ENCODE measurements at regions not wholly inside any gene's neighbourhood (a gene's known extent, or its start where the extent isn't known, plus 50 kb on each side); places are given as distances from the start of the nearest gene placed in this dataset.

- Histone ChIP-seq H3K4me3 (ENCODE audit: low read length) (no peak overlapping the region), H3K4me2 (ENCODE audit: low read length) (no peak overlapping the region), H3K27ac (ENCODE audit: low read depth, low read length) (no peak overlapping the region), H3K36me3 (ENCODE audit: control insufficient read depth, low read length) (no peaks in the 10 kb centered on the region), H4K20me1 (ENCODE audit: control insufficient read depth, insufficient read depth, low read depth, low read length) (no peaks in the 10 kb centered on the region), H3K9me3 (ENCODE audit: control insufficient read depth, insufficient read depth, low read length) (no peaks in the 10 kb centered on the region), H3K79me2 (ENCODE audit: control insufficient read depth, low read length) (no peaks in the 10 kb centered on the region), H3K4me1 (ENCODE audit: control insufficient read depth, low read length) (no peaks in the 10 kb centered on the region), H3F3A (ENCODE audit: control insufficient read depth, insufficient read depth) (no peaks in the 10 kb centered on the region), H3K27me3 (ENCODE audit: control insufficient read depth, low read length) (peaks cover 5% of the 10 kb centered on the region), H3K9me2 (replicated peaks; ENCODE audit: control insufficient read depth, low read length) (no peaks in the 10 kb centered on the region)
- TF ChIP-seq CTCF (IDR thresholded peaks at IDR 0.05; ENCODE audit: low read depth, low read length, poor library complexity, severe bottlenecking) (no peak), EZH2phosphoT487 (IDR thresholded peaks at IDR 0.05; ENCODE audit: borderline replicate concordance, low read length) (no peak)
These were observed 78.9 kb upstream of the OTOS start for GRCh38 chr2:240219208-240219890.

- Histone ChIP-seq H3K9me3 (ENCODE audit: control insufficient read depth, insufficient read depth, low read length) (no peaks in the 10 kb centered on the region), H3K4me2 (ENCODE audit: low read length) (no peak overlapping the region), H3K79me2 (ENCODE audit: control insufficient read depth, low read length) (no peaks in the 10 kb centered on the region), H4K20me1 (ENCODE audit: control insufficient read depth, insufficient read depth, low read depth, low read length) (no peaks in the 10 kb centered on the region), H3K27ac (ENCODE audit: low read depth, low read length) (no peak overlapping the region), H3F3A (ENCODE audit: control insufficient read depth, insufficient read depth) (no peaks in the 10 kb centered on the region), H3K27me3 (ENCODE audit: control insufficient read depth, low read length) (peaks cover 10% of the 10 kb centered on the region), H3K4me1 (ENCODE audit: control insufficient read depth, low read length) (no peaks in the 10 kb centered on the region), H3K9me2 (replicated peaks; ENCODE audit: control insufficient read depth, low read length) (no peaks in the 10 kb centered on the region), H3K4me3 (ENCODE audit: low read length) (no peak overlapping the region), H3K36me3 (ENCODE audit: control insufficient read depth, low read length) (no peaks in the 10 kb centered on the region)
- TF ChIP-seq EZH2phosphoT487 (IDR thresholded peaks at IDR 0.05; ENCODE audit: borderline replicate concordance, low read length): no peak
- TF ChIP-seq CTCF (IDR thresholded peaks at IDR 0.05; ENCODE audit: low read depth, low read length, poor library complexity, severe bottlenecking): no peak
These were observed 79.9 kb upstream of the OTOS start for GRCh38 chr2:240220371-240220770.

GRCh38 chr2:240223631-240224030, 83.2 kb upstream of the OTOS start:
- H3K4me3 ChIP-seq (ENCODE audit: low read length): no peak overlapping the region
- no peaks in the 10 kb centered on the region for H3F3A ChIP-seq (ENCODE audit: control insufficient read depth, insufficient read depth)
- H3K9me3 ChIP-seq (ENCODE audit: control insufficient read depth, insufficient read depth, low read length): peaks cover 5% of the 10 kb centered on the region; the same call in 1 of the 2 replicates
- no peak for TF ChIP-seq CTCF (IDR thresholded peaks at IDR 0.05; ENCODE audit: low read depth, low read length, poor library complexity, severe bottlenecking)
- TF ChIP-seq EZH2phosphoT487 (IDR thresholded peaks at IDR 0.05; ENCODE audit: borderline replicate concordance, low read length): no peak
- H3K79me2 ChIP-seq (ENCODE audit: control insufficient read depth, low read length): no peaks in the 10 kb centered on the region
- H3K27ac ChIP-seq (ENCODE audit: low read depth, low read length): no peak overlapping the region
- peaks cover 10% of the 10 kb centered on the region for H3K27me3 ChIP-seq (ENCODE audit: control insufficient read depth, low read length)
- no peaks in the 10 kb centered on the region for H3K36me3 ChIP-seq (ENCODE audit: control insufficient read depth, low read length)
- no peaks in the 10 kb centered on the region for H3K9me2 ChIP-seq (replicated peaks; ENCODE audit: control insufficient read depth, low read length)
- no peak overlapping the region for H3K4me2 ChIP-seq (ENCODE audit: low read length)
- no peaks in the 10 kb centered on the region for H3K4me1 ChIP-seq (ENCODE audit: control insufficient read depth, low read length)
- H4K20me1 ChIP-seq (ENCODE audit: control insufficient read depth, insufficient read depth, low read depth, low read length): no peaks in the 10 kb centered on the region

Data from DOHH2 (cell line).